Neural crest cell (in vitro differentiated cells): ENCODE measurements at regions not wholly inside any gene's neighbourhood (a gene's known extent, or its start where the extent isn't known, plus 50 kb on each side); places are given as distances from the start of the nearest gene placed in this dataset.

Experiments used
- DNase-seq: peaks from one replicate; pipeline ENCODE4 v3.0.0; 2021; ENCODE audit warnings: low read depth, mixed read lengths, low spot score
- H3K27ac Mint-ChIP-seq: one replicate; pipeline ENCODE4 v1.8.0; 2021; ENCODE audit warnings: mild to moderate bottlenecking, mixed read lengths; ENCODE audit not compliant: unreplicated experiment
- H3K27me3 Mint-ChIP-seq: 2 replicates; pipeline ENCODE4 v1.8.0; 2021; ENCODE audit warnings: low read depth, mild to moderate bottlenecking, mixed read lengths
- H3K36me3 Mint-ChIP-seq: 2 replicates; pipeline ENCODE4 v1.8.0; 2021; ENCODE audit warnings: low read depth, mild to moderate bottlenecking, mixed read lengths
- H3K4me1 Mint-ChIP-seq: 2 replicates; pipeline ENCODE4 v1.8.0; 2021; ENCODE audit warnings: mixed read lengths
- H3K4me3 Mint-ChIP-seq: one replicate; pipeline ENCODE4 v1.8.0; 2021; ENCODE audit warnings: mild to moderate bottlenecking, mixed read lengths
- H3K9me3 Mint-ChIP-seq: 2 replicates; pipeline ENCODE4 v1.8.0; 2021; ENCODE audit warnings: mixed read lengths
- TF ChIP-seq, protein P1 (sequence below): fragments of 200-600 bp; sonication (generic); conservative IDR thresholded peaks from 2 replicates; pipeline ENCODE4 v1.5.0; 2021; ENCODE audit warnings: antibody characterized with exemption, mild to moderate bottlenecking

DNA sequence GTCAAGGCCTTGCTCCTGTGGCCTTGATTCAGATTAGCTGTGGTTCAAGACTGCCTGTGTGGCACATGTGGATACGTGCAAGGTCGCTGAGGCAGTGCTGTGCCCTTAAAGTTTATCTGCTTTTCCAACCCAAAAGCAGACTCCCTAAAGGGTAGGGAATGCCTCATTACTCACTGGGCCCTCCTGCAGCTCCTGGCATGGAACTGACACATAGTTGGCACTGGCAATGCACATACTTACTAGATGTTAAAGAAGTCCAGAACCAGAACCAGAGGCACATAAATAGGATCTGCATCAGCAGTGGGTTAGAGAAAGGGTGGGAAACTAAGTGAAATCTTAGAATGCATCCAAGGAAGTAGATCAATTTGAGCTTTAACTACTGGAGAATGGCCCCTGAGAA, 90.6 kb upstream of the MLN start:
- no peaks in the 10 kb centered on the region for H3K4me1 Mint-ChIP-seq
- H3K4me3 Mint-ChIP-seq: no peak overlapping the region
- no peaks in the 10 kb centered on the region for H3K36me3 Mint-ChIP-seq
- no peak for DNase-seq
- TF ChIP-seq, protein P1, sequence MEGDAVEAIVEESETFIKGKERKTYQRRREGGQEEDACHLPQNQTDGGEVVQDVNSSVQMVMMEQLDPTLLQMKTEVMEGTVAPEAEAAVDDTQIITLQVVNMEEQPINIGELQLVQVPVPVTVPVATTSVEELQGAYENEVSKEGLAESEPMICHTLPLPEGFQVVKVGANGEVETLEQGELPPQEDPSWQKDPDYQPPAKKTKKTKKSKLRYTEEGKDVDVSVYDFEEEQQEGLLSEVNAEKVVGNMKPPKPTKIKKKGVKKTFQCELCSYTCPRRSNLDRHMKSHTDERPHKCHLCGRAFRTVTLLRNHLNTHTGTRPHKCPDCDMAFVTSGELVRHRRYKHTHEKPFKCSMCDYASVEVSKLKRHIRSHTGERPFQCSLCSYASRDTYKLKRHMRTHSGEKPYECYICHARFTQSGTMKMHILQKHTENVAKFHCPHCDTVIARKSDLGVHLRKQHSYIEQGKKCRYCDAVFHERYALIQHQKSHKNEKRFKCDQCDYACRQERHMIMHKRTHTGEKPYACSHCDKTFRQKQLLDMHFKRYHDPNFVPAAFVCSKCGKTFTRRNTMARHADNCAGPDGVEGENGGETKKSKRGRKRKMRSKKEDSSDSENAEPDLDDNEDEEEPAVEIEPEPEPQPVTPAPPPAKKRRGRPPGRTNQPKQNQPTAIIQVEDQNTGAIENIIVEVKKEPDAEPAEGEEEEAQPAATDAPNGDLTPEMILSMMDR: no peak
- no peaks in the 10 kb centered on the region for H3K9me3 Mint-ChIP-seq
- H3K27me3 Mint-ChIP-seq: no peaks in the 10 kb centered on the region
- H3K27ac Mint-ChIP-seq: no peak overlapping the region

DNA sequence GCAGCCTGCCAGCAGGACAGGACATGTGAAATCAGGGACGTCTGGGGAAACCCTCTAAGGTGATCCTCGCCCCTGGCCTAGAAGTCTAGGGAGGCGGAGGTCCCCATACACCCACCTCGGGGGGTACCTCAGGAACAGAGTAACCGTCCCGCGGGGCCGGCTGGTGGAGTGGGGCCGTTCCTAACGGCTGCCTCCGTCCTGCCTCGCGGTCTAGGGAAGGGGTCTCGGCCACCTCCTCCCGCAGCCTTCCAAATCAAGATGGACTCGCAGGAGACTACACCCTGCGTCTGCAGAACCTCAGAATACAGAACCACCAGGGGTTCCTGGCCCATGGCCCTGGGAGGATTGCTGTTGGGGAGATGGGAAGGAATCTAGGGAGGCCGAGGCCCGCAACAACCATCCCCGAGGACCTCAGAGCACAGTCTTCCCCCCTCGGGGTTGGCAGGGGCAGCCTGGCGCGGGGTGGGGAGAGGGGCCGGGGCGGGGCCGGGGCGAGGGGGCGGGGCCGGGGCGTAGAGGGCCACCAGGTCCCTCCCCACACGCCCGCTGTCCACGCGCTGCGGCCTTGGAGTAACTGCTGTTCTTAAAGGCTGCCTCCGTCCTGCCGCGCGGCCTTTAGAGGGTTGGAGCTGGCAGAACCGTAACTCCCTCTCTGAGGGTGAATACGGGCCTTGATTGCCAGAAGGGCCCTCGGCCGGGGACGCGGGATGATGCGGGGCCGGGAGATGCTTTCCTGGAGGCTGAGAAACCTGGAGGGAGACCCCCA, 89.0 kb upstream of the MLN start:
- H3K27me3 Mint-ChIP-seq: no peaks in the 10 kb centered on the region

DNA sequence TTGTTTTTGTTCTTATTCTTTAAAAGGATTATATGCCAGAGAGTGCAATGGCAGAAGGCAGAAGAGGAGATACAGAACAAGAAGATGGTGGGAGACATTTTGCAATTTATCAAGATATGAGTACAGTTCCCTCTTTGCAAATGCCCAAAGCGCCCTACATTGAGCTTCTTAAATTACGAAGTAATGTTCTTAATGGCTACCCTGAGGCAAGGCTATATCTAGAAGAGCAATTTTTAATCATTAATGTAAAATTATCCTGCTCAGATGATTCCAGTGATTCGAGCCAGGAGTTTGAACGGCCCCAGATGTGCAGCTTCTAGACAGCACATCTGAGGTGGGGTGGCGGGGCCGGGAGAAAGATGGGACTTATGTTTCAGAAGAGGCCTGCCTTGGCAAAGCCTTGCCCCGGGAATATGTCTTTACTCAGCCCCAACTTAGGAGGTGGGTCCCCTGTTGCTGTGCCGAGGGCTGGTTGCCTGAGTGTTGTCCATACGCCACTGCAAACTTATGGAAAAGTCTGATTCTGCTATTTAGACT, 84.9 kb upstream of the MLN start:
- Mint-ChIP-seq H3K27me3 (no peaks in the 10 kb centered on the region), H3K27ac (no peak overlapping the region), H3K36me3 (no peaks in the 10 kb centered on the region), H3K9me3 (no peaks in the 10 kb centered on the region), H3K4me3 (no peak overlapping the region), H3K4me1 (no peaks in the 10 kb centered on the region)
- DNase-seq: no peak
- TF ChIP-seq, protein P1: no peak

More for the DNA sequence above, 89.0 kb upstream of the MLN start:
- H3K27ac Mint-ChIP-seq: no peak overlapping the region
- no peak overlapping the region for H3K4me3 Mint-ChIP-seq
- no peak for DNase-seq
- TF ChIP-seq, protein P1: no peak
- no peaks in the 10 kb centered on the region for H3K4me1 Mint-ChIP-seq
- no peaks in the 10 kb centered on the region for H3K36me3 Mint-ChIP-seq
- no peaks in the 10 kb centered on the region for H3K9me3 Mint-ChIP-seq

DNA sequence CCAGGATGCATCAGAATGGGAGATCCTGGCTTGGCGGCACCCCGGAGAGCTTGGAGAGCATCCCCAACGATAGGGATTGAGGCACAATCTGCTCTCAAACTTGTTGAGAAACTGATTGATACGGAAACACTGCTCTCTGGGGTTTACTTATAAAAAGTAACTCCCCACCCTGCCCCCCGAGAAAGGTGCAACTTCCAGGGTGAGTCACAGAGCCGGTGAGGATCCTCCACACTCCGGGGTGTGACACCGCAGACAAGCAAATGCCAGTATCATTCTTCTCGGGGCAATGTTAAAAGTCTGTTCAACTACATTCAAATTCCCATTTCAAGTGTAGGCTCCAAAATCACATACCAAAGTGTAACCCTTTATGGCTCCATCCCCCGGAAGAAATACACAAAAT, 84.4 kb upstream of the MLN start:
- Mint-ChIP-seq H3K4me3 (no peak overlapping the region), H3K4me1 (no peaks in the 10 kb centered on the region), H3K9me3 (no peaks in the 10 kb centered on the region), H3K27me3 (no peaks in the 10 kb centered on the region), H3K36me3 (no peaks in the 10 kb centered on the region), H3K27ac (no peak overlapping the region)
- no peak for DNase-seq
- TF ChIP-seq, protein P1: no peak

DNA sequence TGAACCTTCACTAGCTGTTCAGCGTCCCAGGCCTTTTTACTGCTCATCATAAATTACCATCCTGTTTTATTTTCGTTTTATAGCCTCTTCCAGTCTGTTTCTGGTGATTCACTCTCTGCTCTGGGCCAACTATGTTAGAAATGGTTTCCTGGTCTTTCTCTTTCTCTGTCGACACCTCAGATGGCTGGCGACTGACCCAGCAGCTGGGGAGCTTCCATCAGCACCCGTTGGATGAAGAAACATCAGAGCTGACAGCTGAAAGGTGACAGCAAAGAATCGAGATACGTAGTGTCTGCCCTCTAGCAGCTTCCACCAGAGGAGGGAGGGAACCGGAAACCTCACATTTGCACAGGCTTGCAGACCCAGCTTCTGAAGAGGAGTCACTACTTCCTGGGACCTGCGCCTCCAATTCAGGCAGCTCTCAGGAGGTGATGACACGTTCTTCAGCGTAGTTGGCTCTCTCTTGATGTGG, 82.9 kb upstream of the MLN start:
- Mint-ChIP-seq H3K36me3 (no peaks in the 10 kb centered on the region), H3K27ac (no peak overlapping the region), H3K4me1 (no peaks in the 10 kb centered on the region), H3K27me3 (no peaks in the 10 kb centered on the region), H3K4me3 (no peak overlapping the region), H3K9me3 (no peaks in the 10 kb centered on the region)
- DNase-seq: no peak
- TF ChIP-seq, protein P1: no peak
